Left hindlimb (tissue), 1 donor: ENCODE measurements at regions not wholly inside any gene's neighbourhood (a gene's known extent, or its start where the extent isn't known, plus 50 kb on each side); places are given as distances from the start of the nearest gene placed in this dataset.

ENCODE experiments used
- DNase-seq: peaks from one replicate; pipeline ENCODE4 v3.0.0-alpha.2; 2018

DNA sequence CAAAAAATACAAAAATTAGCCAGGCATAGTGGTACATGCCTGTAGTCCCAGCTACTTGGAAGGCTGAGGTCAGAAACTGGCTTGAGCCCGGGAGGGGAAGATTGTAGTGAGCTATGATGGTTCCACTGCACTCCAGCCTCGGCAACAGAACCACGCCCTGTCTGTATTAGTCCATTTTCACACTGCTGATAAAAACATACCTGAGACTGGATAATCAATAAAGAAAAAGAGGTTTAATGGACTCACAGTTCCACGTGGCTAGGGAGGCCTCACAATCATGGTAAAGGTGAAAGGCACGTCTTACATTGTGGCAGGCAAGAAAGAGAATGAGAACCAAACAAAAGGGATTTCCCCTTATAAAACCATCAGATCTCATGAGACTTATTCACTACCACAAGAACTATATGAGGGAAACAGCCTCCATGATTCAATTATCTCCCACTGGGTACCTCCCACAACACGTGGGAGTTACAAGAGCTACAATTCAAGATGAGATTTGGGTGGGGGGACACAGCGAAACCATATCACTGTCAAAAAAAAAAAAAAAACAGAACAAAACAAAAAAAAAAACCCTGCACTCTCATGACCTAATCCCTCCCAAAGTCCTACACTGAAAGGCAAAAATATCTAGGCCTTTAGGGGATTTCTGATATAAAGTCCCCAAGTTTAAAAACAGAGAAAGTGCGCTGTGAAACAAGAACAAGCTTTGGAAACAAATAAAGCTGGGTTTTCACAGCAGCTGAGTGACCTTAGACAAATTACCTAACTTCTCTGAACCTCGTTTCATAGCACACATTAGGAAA is 224.7 kb downstream of the IGSF11 start:
- no peak for DNase-seq

DNA sequence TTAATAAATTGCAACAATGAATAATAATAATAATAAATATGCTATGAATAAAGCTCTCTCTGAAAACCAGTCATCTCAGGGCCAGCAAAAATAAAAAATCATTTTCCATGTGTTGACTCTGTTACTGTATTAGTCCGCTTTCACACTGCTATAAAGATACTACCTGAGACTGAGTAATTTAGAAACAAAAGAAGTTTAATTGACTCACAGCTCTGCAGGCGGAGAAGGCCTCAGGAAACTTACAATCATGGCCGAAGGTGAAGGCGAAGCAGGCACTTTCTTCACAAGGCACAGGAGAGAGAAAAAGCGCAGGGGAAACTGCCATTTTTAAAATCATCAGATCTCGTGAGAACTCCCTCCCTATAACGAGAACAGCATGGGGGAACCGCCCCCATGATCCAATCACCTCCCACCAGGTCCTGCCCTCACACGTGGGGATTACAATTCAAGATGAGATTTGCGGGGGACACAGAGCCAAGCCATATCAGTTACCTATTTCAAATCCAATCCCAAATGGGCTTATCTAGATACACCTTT is 224.1 kb downstream of the IGSF11 start:
- DNase-seq: no peak

DNA sequence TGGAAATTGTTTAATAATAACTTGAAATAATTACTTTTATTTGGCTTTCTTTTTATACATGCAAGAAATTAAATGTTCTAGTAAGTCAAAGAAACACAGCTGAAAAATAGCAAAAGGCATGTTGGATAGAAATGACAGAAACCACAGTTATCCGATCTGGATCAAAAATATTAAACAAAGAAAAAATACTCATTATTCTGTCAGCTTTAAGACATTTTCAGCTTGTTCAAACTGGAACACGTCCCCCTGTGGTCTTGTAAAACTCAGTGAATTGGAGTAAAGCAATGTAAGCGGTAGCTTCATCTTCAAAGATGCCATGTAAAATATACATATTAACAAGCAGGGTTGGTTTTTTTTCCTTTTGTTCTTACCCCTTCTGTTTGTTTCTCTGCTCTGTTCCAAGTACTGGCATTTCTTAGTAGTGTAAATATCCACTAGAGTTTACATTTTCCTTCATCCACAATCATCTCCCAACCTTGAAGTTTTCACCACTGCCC is 223.4 kb downstream of the IGSF11 start:
- DNase-seq: no peak

DNA sequence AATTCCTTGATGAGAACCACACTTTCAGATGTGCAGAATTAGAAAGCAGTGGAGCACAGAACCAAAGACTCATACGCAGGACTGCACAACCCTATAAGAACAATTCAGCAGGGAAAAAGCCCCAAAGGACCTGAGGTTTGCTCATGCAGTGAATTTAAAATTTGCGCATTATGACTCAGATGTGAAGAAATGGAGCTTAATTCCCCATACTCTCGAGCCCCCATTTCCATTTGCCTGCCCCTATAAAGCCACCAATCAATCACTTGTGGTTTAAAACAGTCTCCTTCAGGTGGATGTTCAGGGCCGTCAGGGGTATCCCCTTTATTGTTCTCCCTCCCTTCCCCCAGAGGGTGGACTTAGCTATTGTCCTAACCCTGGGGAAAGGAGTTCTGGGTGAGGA is 221.2 kb downstream of the IGSF11 start:
- DNase-seq: no peak

DNA sequence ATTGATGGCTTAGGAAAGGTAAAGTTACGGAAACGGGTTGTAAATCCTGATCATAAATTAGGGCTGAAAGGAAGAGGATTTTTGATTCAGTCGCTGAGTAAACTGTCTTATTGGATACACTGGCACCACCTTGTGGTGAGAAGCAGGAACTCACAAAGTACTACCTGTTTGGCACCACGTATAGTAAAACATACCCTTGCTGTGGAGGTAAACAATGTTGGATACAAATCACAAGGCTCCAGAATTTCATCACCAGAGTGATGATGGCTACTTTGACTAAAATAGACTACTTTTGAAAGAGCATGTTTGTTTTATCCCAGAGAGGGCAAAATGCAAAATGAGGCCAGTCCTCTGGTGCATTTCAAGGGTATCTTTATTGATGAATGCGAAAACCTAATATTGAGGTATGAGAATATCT is 216.9 kb downstream of the IGSF11 start:
- no peak for DNase-seq

DNA sequence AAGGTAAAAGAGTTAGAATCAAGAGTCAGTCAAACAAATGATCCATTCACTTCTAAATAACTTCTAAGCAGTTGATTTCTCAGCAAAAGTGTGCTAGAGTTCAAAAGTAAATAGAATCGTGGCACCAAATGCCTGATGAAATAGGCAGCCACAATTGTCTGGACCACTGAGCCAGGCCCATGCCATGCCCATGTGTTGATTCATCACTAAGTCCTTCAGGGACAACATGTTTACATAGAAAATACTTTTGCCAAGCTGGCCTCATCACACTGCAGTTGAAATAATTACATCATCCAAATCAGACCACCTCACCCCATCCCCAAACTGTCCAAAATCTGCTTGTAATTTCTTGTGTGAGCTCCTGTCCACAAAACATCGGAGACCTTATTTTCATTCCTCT is 216.3 kb downstream of the IGSF11 start:
- DNase-seq: no peak

DNA sequence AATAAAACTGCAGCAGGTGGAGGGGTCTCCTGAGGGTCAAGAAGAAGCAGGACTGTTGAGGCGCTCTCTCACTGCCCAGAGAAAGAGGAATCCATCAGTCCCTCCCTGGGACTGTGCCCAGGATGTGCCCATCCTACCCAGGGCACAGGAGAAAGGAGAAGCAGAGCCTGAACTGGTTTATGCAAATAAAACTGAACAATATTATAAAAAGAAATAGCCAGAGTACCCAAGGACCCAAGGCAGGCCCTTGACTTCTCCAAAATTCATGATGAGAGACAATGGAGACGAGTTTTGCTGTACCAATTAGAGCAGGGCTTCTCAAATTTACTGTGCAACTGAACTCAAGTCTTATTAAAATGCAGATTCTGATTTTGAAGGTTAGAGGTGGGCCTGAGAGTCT is 211.0 kb downstream of the IGSF11 start:
- no peak for DNase-seq

DNA sequence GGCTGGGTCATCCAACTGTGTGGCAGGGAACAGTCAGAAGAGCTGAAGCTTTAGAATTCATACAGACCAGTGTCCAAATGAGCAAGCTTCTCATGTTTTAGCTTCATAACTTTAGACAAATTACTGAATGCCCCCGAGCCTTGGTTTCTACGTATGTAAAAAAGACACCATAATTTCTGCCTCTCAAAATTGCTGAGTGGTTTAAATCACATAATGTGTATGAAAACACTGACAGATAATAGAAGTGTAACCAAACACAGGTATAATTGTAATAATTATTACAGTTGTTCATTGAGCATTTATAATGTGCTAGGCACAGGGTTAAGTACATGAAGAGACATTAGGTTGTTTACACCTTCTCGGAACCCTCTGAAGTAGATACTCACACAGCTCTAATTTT is 207.2 kb downstream of the IGSF11 start:
- DNase-seq: no peak

DNA sequence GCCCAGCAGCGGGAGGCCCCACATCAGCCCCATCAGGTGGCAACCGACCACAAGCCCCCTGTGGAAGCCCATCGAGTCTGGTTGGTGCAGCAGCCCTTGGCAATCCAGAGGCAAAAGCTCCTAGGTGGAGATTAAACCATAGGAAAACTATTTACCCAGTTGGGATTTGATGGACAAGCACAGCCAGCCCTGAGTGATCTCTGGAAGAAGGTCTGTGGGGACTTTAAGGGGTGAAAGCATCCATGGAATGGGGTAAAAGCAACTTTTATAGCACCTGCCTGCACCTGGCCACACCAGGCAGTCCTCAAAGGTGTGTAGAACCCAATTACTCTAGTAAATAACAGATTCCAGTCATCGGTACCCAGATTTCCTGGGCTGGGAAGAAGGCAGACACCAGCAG is 206.3 kb downstream of the IGSF11 start:
- DNase-seq: no peak

DNA sequence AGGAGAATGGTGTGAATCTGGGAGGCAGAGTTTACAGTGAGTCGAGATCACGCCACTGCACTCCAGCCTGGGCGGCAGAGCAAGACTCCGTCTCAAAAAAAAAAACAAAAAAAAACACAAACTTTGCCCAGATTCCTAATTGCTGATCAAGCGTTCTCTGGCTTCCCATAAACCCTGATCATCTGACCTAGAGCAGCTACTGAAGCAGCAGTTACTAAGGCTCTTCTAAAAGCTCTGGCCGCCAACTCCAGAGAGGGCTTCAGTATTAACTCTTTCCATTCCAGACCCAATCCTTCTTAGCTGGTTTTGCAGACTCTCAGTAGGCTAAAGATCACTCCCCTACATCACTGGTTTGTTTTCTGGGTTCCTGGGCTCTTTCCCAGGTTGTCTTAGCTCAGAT is 201.6 kb downstream of the IGSF11 start:
- DNase-seq: no peak

DNA sequence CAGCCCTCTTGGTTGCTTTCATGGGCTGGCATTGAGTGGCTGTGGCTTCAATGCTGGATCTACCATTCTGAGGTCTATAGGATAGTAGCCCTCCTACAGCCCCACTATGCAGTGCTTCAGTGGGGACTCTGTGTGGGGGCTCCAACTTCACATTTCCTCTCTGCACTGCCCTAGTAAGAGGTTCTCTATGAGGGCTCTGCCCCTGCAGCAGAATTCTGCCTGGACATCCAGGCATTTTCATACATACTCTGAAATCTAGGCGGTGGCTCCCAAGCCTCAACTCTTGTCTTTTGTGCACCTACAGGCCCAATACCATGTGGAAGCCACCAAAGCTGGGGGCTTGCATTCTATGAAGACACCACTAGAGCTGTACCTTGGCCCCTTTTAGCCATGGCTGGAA is 195.8 kb downstream of the IGSF11 start:
- DNase-seq: no peak

DNA sequence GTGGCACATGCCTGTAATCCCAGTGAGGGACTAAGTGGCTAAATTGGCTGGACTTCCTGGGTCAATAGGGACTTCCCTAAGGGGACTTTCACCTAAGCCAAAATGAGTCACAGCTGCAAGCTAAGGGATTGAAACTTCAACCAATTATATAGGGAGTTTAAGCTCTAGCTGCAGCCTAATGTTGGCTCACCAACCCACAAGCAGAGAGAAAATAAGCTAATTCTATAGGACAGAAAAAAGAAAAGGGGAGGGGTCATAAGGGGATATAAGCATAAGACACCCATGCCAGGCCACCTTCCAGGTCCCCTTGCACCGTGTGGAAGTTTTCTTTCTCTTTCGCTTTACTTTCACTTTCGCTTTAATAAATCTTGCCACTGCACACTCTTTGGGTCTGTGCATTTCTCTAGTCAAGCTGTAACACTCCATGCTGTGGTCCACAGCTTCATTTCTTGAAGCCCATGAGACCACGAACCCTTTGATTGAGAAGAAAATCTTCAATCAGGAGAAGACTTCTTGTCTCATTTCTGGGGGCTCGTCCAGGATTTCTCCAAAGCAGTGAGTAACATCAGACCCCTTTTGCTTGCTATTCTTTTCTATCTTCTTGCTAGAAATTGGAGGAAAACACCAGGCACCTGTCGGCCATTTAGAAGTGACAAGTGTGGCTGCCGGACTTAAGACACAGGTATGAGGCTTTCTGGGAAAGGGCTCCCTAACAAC is 192.3 kb downstream of the IGSF11 start:
- DNase-seq: no peak

DNA sequence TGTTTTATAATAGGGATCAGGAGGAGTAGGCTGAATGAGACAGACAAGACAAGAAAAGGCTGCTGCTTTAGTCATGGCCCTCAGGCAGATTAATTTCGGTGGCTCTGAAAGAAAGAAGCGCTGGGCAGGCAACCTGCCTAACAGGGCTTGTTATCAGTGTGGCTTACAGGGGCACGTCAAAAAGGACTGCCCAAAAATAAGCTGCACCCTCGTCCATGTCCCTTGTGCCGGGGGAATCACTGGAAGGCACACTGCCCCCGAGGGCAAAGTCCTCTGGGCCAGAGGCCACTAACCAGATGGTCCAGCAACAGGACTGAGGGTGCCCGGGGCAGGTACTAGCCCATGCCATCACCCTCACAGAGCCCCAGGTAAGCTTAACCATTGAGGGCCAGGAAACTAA is 188.5 kb downstream of the IGSF11 start:
- no peak for DNase-seq
